NCI-H1092 (cell line): ENCODE measurements at regions not wholly inside any gene's neighbourhood (a gene's known extent, or its start where the extent isn't known, plus 50 kb on each side); places are given as distances from the start of the nearest gene placed in this dataset.
"Not testable (repeated sequence)": the region's sequence is repeated elsewhere in the genome, so short reads cannot be mapped to it uniquely, and the experiment has no call there.

Experiments
- DNase-seq: peaks from one replicate; lab custom pipeline; 2025; lab: John Stamatoyannopoulos, UW

GRCh38 chr5:88615767-88616166 is 267.2 kb downstream of the MEF2C start:
- not testable (repeated sequence) for DNase-seq

- DNase-seq, result no peak
These were observed 269.9 kb downstream of the MEF2C start for GRCh38 chr5:88613051-88613450.

- DNase-seq, result no peak
These were observed 272.4 kb downstream of the MEF2C start for GRCh38 chr5:88610586-88610985.

- DNase-seq, result no peak
These were observed 275.5 kb downstream of the MEF2C start for GRCh38 chr5:88607492-88607891.

- no peak for DNase-seq
These were observed 276.4 kb downstream of the MEF2C start for GRCh38 chr5:88606626-88607025.

GRCh38 chr5:88606173-88606572 is 276.8 kb downstream of the MEF2C start:
- DNase-seq, result no peak

GRCh38 chr5:88602584-88602983 is 280.4 kb downstream of the MEF2C start:
- DNase-seq, result no peak

GRCh38 chr5:88594441-88594840 is 288.5 kb downstream of the MEF2C start:
- no peak for DNase-seq

- no peak for DNase-seq
These were observed 294.4 kb downstream of the MEF2C start for GRCh38 chr5:88588609-88589008.

- no peak for DNase-seq
These were observed 299.5 kb downstream of the MEF2C start for GRCh38 chr5:88583471-88583870.

GRCh38 chr5:88558366-88558765 is 289.7 kb upstream of the TMEM161B start:
- DNase-seq, result no peak

GRCh38 chr5:88557881-88558280 is 289.2 kb upstream of the TMEM161B start:
- DNase-seq, result no peak

GRCh38 chr5:88557131-88557530 is 288.5 kb upstream of the TMEM161B start:
- no peak for DNase-seq

GRCh38 chr5:88556406-88556805 is 287.8 kb upstream of the TMEM161B start:
- DNase-seq, result no peak

GRCh38 chr5:88555674-88556073 is 287.0 kb upstream of the TMEM161B start:
- no peak for DNase-seq

- DNase-seq, result no peak
These were observed 285.3 kb upstream of the TMEM161B start for GRCh38 chr5:88553986-88554385.

- DNase-seq, result no peak
These were observed 284.7 kb upstream of the TMEM161B start for GRCh38 chr5:88553136-88553875.

- no peak for DNase-seq
These were observed 283.8 kb upstream of the TMEM161B start for GRCh38 chr5:88552426-88552825.

GRCh38 chr5:88551724-88552345 is 283.2 kb upstream of the TMEM161B start:
- DNase-seq, result no peak

- DNase-seq, result no peak
These were observed 282.1 kb upstream of the TMEM161B start for GRCh38 chr5:88550736-88551135.

GRCh38 chr5:88548136-88548805 is 279.6 kb upstream of the TMEM161B start:
- no peak for DNase-seq

GRCh38 chr5:88545338-88545737 is 276.7 kb upstream of the TMEM161B start:
- DNase-seq, result no peak

GRCh38 chr5:88544671-88545070 is 276.0 kb upstream of the TMEM161B start:
- DNase-seq, result no peak
